GM23338 (cell line): ENCODE measurements at regions not wholly inside any gene's neighbourhood (a gene's known extent, or its start where the extent isn't known, plus 50 kb on each side); places are given as distances from the start of the nearest gene placed in this dataset.

ENCODE experiments used
- ATAC-seq: fragments of 200-7000 bp; cut with Tn5 transposase; 3 replicates; pipeline ENCODE4 v1.9.1; 2020
- DNase-seq: peaks from one replicate; pipeline ENCODE4 v3.0.0-alpha.2; 2015; ENCODE audit warnings: low spot score
- H2AFZ ChIP-seq: fragments of 200-600 bp; sonication (generic); 2 replicates; pipeline ENCODE4 v1.8.0; 2016; ENCODE audit warnings: antibody characterized with exemption, mild to moderate bottlenecking, moderate library complexity
- H3F3A ChIP-seq: fragments of 200-600 bp; sonication (generic); replicated peaks from 2 replicates; pipeline ENCODE4 v1.8.0; 2017; ENCODE audit warnings: antibody characterized with exemption, mixed run types, low read depth
- H3K27ac ChIP-seq: fragments of 200-600 bp; sonication (generic); 2 replicates; pipeline ENCODE4 v1.6.1; 2016; ENCODE audit warnings: low read depth
- H3K27me3 ChIP-seq: fragments of 200-600 bp; sonication (generic); 2 replicates; pipeline ENCODE4 v1.8.0; 2016; ENCODE audit warnings: mild to moderate bottlenecking, mixed run types, moderate library complexity; ENCODE audit not compliant: insufficient read depth
- H3K36me3 ChIP-seq: fragments of 200-600 bp; sonication (generic); 2 replicates; pipeline ENCODE4 v1.8.0; 2016; ENCODE audit warnings: mild to moderate bottlenecking; ENCODE audit not compliant: insufficient read depth
- H3K4me1 ChIP-seq: fragments of 200-600 bp; sonication (generic); 2 replicates; pipeline ENCODE4 v1.8.0; 2016; ENCODE audit warnings: mild to moderate bottlenecking, moderate library complexity; ENCODE audit not compliant: insufficient read depth
- H3K4me2 ChIP-seq: fragments of 200-600 bp; sonication (generic); 2 replicates; pipeline ENCODE4 v1.7.1; 2017; ENCODE audit warnings: mixed run types
- H3K4me3 ChIP-seq: fragments of 200-600 bp; sonication (generic); 2 replicates; pipeline ENCODE4 v1.6.1; 2016; ENCODE audit warnings: mixed run types
- H3K79me2 ChIP-seq: fragments of 200-600 bp; sonication (generic); replicated peaks from 2 replicates; pipeline ENCODE4 v1.8.0; 2017; ENCODE audit warnings: mild to moderate bottlenecking; ENCODE audit not compliant: insufficient read depth
- H3K9me2 ChIP-seq: fragments of 200-600 bp; sonication (generic); 2 replicates; pipeline ENCODE4 v1.8.0; 2017; ENCODE audit not compliant: insufficient read depth
- H4K20me1 ChIP-seq: fragments of 200-600 bp; sonication (generic); replicated peaks from 2 replicates; pipeline ENCODE4 v1.8.0; 2017; ENCODE audit warnings: mild to moderate bottlenecking; ENCODE audit not compliant: insufficient read depth
- H3K27ac Mint-ChIP-seq: 2 replicates; pipeline ENCODE4 v1.8.0; 2020; ENCODE audit warnings: inconsistent platforms, mild to moderate bottlenecking, moderate library complexity, mixed read lengths
- H3K27me3 Mint-ChIP-seq: 3 replicates; pipeline ENCODE4 v1.8.0; 2022; ENCODE audit warnings: low read depth, mild to moderate bottlenecking, moderate library complexity, mixed read lengths, inconsistent platforms; ENCODE audit not compliant: insufficient read depth, poor library complexity
- H3K36me3 Mint-ChIP-seq: 3 replicates; pipeline ENCODE4 v1.8.0; 2021; ENCODE audit warnings: low read depth, mild to moderate bottlenecking, inconsistent platforms, moderate library complexity, mixed read lengths
- H3K4me1 Mint-ChIP-seq: 3 replicates; pipeline ENCODE4 v1.8.0; 2020; ENCODE audit warnings: mild to moderate bottlenecking, inconsistent platforms, mixed read lengths
- H3K4me3 Mint-ChIP-seq: 3 replicates; pipeline ENCODE4 v1.8.0; 2021; ENCODE audit warnings: moderate library complexity, mild to moderate bottlenecking, inconsistent platforms, mixed read lengths
- H3K9me3 Mint-ChIP-seq: 3 replicates; pipeline ENCODE4 v1.8.0; 2020; ENCODE audit warnings: moderate library complexity, mild to moderate bottlenecking, inconsistent platforms, mixed read lengths
- CREB1 ChIP-seq: fragments of 250-450 bp; sonication (Bioruptor Pico); IDR thresholded peaks from 2 replicates; pipeline ENCODE4 v1.5.0; 2020; ENCODE audit warnings: low read depth, mild to moderate bottlenecking, moderate library complexity
- EZH2 ChIP-seq: fragments of 200-600 bp; sonication (generic); IDR thresholded peaks from one replicate; pipeline ENCODE4 v1.8.0; 2017; ENCODE audit warnings: antibody characterized with exemption, mild to moderate bottlenecking, low read depth; ENCODE audit not compliant: unreplicated experiment
- EZH2phosphoT487 ChIP-seq: fragments of 200-600 bp; sonication (generic); IDR thresholded peaks from one replicate; pipeline ENCODE4 v1.8.1; 2018; ENCODE audit warnings: antibody characterized with exemption; ENCODE audit not compliant: unreplicated experiment
- JUNB ChIP-seq: IDR thresholded peaks from one replicate; pipeline ENCODE4 v1.6.1; 2016; ENCODE audit warnings: antibody characterized with exemption; ENCODE audit not compliant: unreplicated experiment
- NANOG ChIP-seq: IDR thresholded peaks from 2 replicates; pipeline ENCODE4 v1.6.1; 2016; ENCODE audit warnings: antibody characterized with exemption, borderline replicate concordance
- POLR2AphosphoS5 ChIP-seq: IDR thresholded peaks from 2 replicates; pipeline ENCODE4 v1.6.1; 2016; ENCODE audit warnings: antibody characterized with exemption, low read depth
- ZNF114 ChIP-seq: fragments of 250-450 bp; sonication (Bioruptor Pico); IDR thresholded peaks from 2 replicates; pipeline ENCODE4 v1.5.0; 2020; ENCODE audit warnings: mild to moderate bottlenecking, moderate library complexity
- ZNF331 ChIP-seq: fragments of 250-450 bp; sonication (Bioruptor Pico); IDR thresholded peaks from 2 replicates; pipeline ENCODE4 v1.5.0; 2020; ENCODE audit warnings: low read depth, mild to moderate bottlenecking, moderate library complexity
- TF ChIP-seq, protein P1 (sequence below), 2 experiments: fragments of 200-600 bp in 1 of 2; sonication (generic) in 1 of 2; conservative IDR thresholded peaks; 2 replicates each; pipeline versions ENCODE4 v1.5.1 to v1.6.1; 2016 to 2017; ENCODE audit warnings: antibody characterized with exemption in 2 of 2, low read depth in 2 of 2, mild to moderate bottlenecking in 2 of 2, moderate library complexity in 1 of 2
- TF ChIP-seq, protein P2 (sequence below): IDR thresholded peaks from one replicate; pipeline ENCODE4 v1.6.1; 2018; ENCODE audit warnings: antibody characterized with exemption; ENCODE audit not compliant: unreplicated experiment
- TF ChIP-seq, protein P3 (sequence below): IDR thresholded peaks from 2 replicates; pipeline ENCODE4 v1.6.1; 2016; ENCODE audit warnings: antibody characterized with exemption
- TF ChIP-seq, protein P4 (sequence below): fragments of 250-450 bp; sonication (Bioruptor Pico); IDR thresholded peaks from 2 replicates; pipeline ENCODE4 v1.5.0; 2020; ENCODE audit warnings: mild to moderate bottlenecking, moderate library complexity

DNA sequence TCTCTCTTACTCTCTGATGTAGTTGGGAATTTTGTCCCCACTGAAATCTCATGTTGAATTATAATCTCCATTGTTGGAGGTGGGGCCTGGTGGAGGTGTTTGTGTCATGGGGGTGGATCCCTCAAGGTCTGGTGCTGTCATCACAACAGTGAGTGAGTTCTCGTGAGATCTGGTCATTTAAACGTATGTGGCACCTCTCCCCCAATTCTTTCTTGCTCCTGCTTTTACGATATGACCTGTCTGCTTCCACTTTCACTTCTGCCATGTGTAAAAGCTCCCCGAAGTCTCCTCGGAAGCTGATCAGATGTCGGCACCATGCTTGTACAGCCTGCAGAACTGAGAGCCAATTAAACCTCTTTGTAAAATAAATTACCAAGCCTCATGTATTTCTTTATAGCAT is 337.8 kb upstream of the CDH2 start:
- Histone ChIP-seq H4K20me1 (no peaks in the 10 kb centered on the region), H3K27ac (no peak overlapping the region), H3K4me2 (no peak overlapping the region), H3K4me1 (no peaks in the 10 kb centered on the region), H3K4me3 (no peak overlapping the region), H2AFZ (no peak overlapping the region), H3K27me3 (no peaks in the 10 kb centered on the region), H3K9me2 (no peaks in the 10 kb centered on the region), H3K36me3 (peaks cover 7% of the 10 kb centered on the region; the same call in 1 of the 2 replicates), H3F3A (no peaks in the 10 kb centered on the region), H3K79me2 (no peaks in the 10 kb centered on the region)
- no peaks in the 10 kb centered on the region for H3K27me3 Mint-ChIP-seq
- no peak for DNase-seq
- no peak for ATAC-seq
- no peak overlapping the region for H3K27ac Mint-ChIP-seq
- TF ChIP-seq ZNF114, result no peak
- TF ChIP-seq, protein P1, sequence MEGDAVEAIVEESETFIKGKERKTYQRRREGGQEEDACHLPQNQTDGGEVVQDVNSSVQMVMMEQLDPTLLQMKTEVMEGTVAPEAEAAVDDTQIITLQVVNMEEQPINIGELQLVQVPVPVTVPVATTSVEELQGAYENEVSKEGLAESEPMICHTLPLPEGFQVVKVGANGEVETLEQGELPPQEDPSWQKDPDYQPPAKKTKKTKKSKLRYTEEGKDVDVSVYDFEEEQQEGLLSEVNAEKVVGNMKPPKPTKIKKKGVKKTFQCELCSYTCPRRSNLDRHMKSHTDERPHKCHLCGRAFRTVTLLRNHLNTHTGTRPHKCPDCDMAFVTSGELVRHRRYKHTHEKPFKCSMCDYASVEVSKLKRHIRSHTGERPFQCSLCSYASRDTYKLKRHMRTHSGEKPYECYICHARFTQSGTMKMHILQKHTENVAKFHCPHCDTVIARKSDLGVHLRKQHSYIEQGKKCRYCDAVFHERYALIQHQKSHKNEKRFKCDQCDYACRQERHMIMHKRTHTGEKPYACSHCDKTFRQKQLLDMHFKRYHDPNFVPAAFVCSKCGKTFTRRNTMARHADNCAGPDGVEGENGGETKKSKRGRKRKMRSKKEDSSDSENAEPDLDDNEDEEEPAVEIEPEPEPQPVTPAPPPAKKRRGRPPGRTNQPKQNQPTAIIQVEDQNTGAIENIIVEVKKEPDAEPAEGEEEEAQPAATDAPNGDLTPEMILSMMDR (conservative IDR thresholded peaks at IDR 0.05; ENCODE audit: low read depth in 2 of 2), result no peak
- TF ChIP-seq EZH2, result no peak
- TF ChIP-seq CREB1 (CRISPR knock-in tag), result no peak
- TF ChIP-seq EZH2phosphoT487, result no peak
- no peak for TF ChIP-seq JUNB
- no peak for TF ChIP-seq ZNF331 (CRISPR knock-in tag)
- no peak for TF ChIP-seq POLR2AphosphoS5
- TF ChIP-seq, protein P2, sequence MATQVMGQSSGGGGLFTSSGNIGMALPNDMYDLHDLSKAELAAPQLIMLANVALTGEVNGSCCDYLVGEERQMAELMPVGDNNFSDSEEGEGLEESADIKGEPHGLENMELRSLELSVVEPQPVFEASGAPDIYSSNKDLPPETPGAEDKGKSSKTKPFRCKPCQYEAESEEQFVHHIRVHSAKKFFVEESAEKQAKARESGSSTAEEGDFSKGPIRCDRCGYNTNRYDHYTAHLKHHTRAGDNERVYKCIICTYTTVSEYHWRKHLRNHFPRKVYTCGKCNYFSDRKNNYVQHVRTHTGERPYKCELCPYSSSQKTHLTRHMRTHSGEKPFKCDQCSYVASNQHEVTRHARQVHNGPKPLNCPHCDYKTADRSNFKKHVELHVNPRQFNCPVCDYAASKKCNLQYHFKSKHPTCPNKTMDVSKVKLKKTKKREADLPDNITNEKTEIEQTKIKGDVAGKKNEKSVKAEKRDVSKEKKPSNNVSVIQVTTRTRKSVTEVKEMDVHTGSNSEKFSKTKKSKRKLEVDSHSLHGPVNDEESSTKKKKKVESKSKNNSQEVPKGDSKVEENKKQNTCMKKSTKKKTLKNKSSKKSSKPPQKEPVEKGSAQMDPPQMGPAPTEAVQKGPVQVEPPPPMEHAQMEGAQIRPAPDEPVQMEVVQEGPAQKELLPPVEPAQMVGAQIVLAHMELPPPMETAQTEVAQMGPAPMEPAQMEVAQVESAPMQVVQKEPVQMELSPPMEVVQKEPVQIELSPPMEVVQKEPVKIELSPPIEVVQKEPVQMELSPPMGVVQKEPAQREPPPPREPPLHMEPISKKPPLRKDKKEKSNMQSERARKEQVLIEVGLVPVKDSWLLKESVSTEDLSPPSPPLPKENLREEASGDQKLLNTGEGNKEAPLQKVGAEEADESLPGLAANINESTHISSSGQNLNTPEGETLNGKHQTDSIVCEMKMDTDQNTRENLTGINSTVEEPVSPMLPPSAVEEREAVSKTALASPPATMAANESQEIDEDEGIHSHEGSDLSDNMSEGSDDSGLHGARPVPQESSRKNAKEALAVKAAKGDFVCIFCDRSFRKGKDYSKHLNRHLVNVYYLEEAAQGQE, result no peak
- no peak for TF ChIP-seq NANOG
- TF ChIP-seq, protein P3, sequence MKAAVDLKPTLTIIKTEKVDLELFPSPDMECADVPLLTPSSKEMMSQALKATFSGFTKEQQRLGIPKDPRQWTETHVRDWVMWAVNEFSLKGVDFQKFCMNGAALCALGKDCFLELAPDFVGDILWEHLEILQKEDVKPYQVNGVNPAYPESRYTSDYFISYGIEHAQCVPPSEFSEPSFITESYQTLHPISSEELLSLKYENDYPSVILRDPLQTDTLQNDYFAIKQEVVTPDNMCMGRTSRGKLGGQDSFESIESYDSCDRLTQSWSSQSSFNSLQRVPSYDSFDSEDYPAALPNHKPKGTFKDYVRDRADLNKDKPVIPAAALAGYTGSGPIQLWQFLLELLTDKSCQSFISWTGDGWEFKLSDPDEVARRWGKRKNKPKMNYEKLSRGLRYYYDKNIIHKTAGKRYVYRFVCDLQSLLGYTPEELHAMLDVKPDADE, result no peak
- TF ChIP-seq, protein P4, sequence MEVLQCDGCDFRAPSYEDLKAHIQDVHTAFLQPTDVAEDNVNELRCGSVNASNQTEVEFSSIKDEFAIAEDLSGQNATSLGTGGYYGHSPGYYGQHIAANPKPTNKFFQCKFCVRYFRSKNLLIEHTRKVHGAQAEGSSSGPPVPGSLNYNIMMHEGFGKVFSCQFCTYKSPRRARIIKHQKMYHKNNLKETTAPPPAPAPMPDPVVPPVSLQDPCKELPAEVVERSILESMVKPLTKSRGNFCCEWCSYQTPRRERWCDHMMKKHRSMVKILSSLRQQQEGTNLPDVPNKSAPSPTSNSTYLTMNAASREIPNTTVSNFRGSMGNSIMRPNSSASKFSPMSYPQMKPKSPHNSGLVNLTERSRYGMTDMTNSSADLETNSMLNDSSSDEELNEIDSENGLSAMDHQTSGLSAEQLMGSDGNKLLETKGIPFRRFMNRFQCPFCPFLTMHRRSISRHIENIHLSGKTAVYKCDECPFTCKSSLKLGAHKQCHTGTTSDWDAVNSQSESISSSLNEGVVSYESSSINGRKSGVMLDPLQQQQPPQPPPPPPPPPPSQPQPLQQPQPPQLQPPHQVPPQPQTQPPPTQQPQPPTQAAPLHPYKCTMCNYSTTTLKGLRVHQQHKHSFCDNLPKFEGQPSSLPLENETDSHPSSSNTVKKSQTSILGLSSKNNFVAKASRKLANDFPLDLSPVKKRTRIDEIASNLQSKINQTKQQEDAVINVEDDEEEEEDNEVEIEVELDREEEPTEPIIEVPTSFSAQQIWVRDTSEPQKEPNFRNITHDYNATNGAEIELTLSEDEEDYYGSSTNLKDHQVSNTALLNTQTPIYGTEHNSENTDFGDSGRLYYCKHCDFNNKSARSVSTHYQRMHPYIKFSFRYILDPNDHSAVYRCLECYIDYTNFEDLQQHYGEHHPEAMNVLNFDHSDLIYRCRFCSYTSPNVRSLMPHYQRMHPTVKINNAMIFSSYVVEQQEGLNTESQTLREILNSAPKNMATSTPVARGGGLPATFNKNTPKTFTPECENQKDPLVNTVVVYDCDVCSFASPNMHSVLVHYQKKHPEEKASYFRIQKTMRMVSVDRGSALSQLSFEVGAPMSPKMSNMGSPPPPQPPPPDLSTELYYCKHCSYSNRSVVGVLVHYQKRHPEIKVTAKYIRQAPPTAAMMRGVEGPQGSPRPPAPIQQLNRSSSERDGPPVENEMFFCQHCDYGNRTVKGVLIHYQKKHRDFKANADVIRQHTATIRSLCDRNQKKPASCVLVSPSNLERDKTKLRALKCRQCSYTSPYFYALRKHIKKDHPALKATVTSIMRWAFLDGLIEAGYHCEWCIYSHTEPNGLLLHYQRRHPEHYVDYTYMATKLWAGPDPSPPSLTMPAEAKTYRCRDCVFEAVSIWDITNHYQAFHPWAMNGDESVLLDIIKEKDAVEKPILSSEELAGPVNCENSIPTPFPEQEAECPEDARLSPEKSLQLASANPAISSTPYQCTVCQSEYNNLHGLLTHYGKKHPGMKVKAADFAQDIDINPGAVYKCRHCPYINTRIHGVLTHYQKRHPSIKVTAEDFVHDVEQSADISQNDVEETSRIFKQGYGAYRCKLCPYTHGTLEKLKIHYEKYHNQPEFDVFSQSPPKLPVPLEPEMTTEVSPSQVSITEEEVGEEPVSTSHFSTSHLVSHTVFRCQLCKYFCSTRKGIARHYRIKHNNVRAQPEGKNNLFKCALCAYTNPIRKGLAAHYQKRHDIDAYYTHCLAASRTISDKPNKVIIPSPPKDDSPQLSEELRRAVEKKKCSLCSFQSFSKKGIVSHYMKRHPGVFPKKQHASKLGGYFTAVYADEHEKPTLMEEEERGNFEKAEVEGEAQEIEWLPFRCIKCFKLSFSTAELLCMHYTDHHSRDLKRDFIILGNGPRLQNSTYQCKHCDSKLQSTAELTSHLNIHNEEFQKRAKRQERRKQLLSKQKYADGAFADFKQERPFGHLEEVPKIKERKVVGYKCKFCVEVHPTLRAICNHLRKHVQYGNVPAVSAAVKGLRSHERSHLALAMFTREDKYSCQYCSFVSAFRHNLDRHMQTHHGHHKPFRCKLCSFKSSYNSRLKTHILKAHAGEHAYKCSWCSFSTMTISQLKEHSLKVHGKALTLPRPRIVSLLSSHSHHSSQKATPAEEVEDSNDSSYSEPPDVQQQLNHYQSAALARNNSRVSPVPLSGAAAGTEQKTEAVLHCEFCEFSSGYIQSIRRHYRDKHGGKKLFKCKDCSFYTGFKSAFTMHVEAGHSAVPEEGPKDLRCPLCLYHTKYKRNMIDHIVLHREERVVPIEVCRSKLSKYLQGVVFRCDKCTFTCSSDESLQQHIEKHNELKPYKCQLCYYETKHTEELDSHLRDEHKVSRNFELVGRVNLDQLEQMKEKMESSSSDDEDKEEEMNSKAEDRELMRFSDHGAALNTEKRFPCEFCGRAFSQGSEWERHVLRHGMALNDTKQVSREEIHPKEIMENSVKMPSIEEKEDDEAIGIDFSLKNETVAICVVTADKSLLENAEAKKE (CRISPR knock-in tag), result no peak
- H3K9me3 Mint-ChIP-seq, result no peaks in the 10 kb centered on the region
- no peaks in the 10 kb centered on the region; the same call in 2 of the 3 replicates for H3K4me1 Mint-ChIP-seq
- no peak overlapping the region for H3K4me3 Mint-ChIP-seq
- H3K36me3 Mint-ChIP-seq, result no peaks in the 10 kb centered on the region
